NT2/D1 (cell line): ENCODE measurements at regions not wholly inside any gene's neighbourhood (a gene's known extent, or its start where the extent isn't known, plus 50 kb on each side); places are given as distances from the start of the nearest gene placed in this dataset.

Experiments
- DNase-seq: peaks from one replicate; pipeline ENCODE4 v3.0.0-alpha.2; 2011; ENCODE audit warnings: low read depth, low spot score
- H3K27me3 ChIP-seq: 2 replicates; pipeline ENCODE4 v1.6.0; 2011; ENCODE audit warnings: mild to moderate bottlenecking; ENCODE audit not compliant: insufficient read length, insufficient read depth
- H3K36me3 ChIP-seq: 2 replicates; pipeline ENCODE4 v1.6.1; 2011; ENCODE audit warnings: mild to moderate bottlenecking, low read length, mixed read lengths; ENCODE audit not compliant: insufficient read depth, insufficient read length
- H3K4me1 ChIP-seq: 2 replicates; pipeline ENCODE4 v1.5.1; 2011; ENCODE audit not compliant: insufficient read depth, insufficient read length
- H3K4me3 ChIP-seq: 2 replicates; pipeline ENCODE4 v1.5.1; 2011; ENCODE audit warnings: low read depth; ENCODE audit not compliant: insufficient read length
- H3K9ac ChIP-seq: 2 replicates; pipeline ENCODE4 v1.6.0; 2011; ENCODE audit warnings: low read depth; ENCODE audit not compliant: insufficient read length
- H3K9me3 ChIP-seq: 2 replicates; pipeline ENCODE4 v1.5.1; 2011; ENCODE audit warnings: mild to moderate bottlenecking, low read length; ENCODE audit not compliant: insufficient read depth
- SUZ12 ChIP-seq: IDR thresholded peaks from 2 replicates; pipeline ENCODE4 v1.6.1; 2011; ENCODE audit not compliant: insufficient read length, insufficient read depth; ENCODE audit errors: extremely low read depth
- YY1 ChIP-seq: IDR thresholded peaks from 2 replicates; pipeline ENCODE4 v1.6.1; 2011; ENCODE audit not compliant: insufficient read length, insufficient read depth
- ZNF274 ChIP-seq: IDR thresholded peaks from 2 replicates; pipeline ENCODE4 v1.6.1; 2011; ENCODE audit warnings: mild to moderate bottlenecking, low read depth, low read length

GRCh38 chr6:14656078-14656521 is 538.5 kb downstream of the CD83 start:
- Histone ChIP-seq H3K27me3 (no peaks in the 10 kb centered on the region), H3K9ac (no peak overlapping the region), H3K36me3 (no peaks in the 10 kb centered on the region), H3K9me3 (no peaks in the 10 kb centered on the region), H3K4me3 (no peak overlapping the region), H3K4me1 (no peaks in the 10 kb centered on the region)
- TF ChIP-seq YY1 (no peak), ZNF274 (no peak), SUZ12 (no peak)
- no peak for DNase-seq

GRCh38 chr6:14656649-14657048 is 539.1 kb downstream of the CD83 start:
- Histone ChIP-seq H3K27me3 (no peaks in the 10 kb centered on the region), H3K36me3 (no peaks in the 10 kb centered on the region), H3K4me1 (peaks cover 4% of the 10 kb centered on the region), H3K4me3 (no peak overlapping the region), H3K9ac (no peak overlapping the region), H3K9me3 (no peaks in the 10 kb centered on the region)
- DNase-seq = no peak
- no peak for TF ChIP-seq SUZ12
- no peak for TF ChIP-seq YY1
- TF ChIP-seq ZNF274 = no peak

- no peak overlapping the region for H3K9ac ChIP-seq
- H3K4me3 ChIP-seq = no peak overlapping the region
- no peaks in the 10 kb centered on the region for H3K27me3 ChIP-seq
- H3K4me1 ChIP-seq = peaks cover 4% of the 10 kb centered on the region
- TF ChIP-seq ZNF274 = no peak
- TF ChIP-seq YY1 = no peak
- no peak for TF ChIP-seq SUZ12
- no peaks in the 10 kb centered on the region for H3K36me3 ChIP-seq
- DNase-seq = no peak
- no peaks in the 10 kb centered on the region for H3K9me3 ChIP-seq
These were observed 540.5 kb downstream of the CD83 start for GRCh38 chr6:14658030-14658429.

DNA sequence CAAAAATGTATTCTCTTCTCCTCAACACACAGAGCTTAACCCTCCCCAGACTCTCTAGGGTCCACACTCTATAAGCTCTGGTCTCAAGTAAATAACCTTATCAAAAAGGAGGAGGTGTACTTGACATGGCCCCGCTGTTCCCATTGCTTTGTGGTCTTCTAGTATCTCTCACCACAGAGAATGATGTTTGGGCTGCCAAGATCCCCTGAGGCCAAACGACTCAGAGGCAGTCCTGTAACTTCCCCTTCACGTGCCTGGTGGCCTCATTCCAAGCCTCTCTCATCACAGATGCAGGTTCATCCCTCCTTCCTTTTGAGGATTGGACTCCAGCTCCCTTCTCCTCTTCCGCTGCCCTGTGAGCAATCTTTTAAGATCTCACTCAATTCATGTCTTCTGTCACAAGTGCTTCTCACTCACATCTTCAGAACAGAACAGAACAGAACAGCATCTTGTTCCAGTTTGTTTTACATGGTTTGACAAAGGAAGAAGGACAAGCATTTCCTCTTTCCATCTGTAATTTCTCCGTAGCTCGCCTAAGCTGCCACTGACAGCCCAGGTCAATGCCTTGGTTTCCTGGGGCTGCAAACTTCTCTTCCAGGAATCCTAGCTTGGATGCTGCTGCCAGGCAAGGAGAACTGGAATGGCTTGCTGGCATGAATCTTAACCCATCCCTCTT is 541.5 kb downstream of the CD83 start:
- H3K4me1 ChIP-seq = peaks cover 4% of the 10 kb centered on the region
- H3K9ac ChIP-seq = no peak overlapping the region
- no peaks in the 10 kb centered on the region for H3K9me3 ChIP-seq
- no peaks in the 10 kb centered on the region for H3K36me3 ChIP-seq
- no peak for TF ChIP-seq YY1
- TF ChIP-seq SUZ12 = no peak
- no peak for TF ChIP-seq ZNF274
- no peaks in the 10 kb centered on the region for H3K27me3 ChIP-seq
- no peak for DNase-seq
- no peak overlapping the region for H3K4me3 ChIP-seq

DNA sequence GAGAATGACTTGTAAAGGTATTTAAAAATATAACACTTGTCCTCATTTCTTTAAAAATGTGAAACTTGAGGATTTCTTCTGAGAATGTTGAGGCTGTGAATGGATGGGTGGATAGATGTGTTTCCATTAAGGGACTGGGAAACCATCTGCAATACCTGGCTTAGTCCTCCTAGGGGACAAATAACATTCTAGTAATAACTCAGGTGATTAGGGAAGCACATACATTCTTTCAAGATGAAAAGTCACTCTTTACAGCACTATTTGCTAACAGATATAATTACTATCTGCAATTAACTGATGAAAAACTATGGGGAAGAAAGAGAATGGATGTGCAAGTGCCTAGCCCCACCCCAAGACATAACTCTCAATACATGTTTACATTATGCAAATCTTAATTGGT is 542.3 kb downstream of the CD83 start:
- peaks cover 7% of the 10 kb centered on the region for H3K4me1 ChIP-seq
- no peak overlapping the region for H3K9ac ChIP-seq
- no peak for TF ChIP-seq YY1
- no peak for TF ChIP-seq SUZ12
- TF ChIP-seq ZNF274 = no peak
- no peaks in the 10 kb centered on the region for H3K9me3 ChIP-seq
- H3K27me3 ChIP-seq = no peaks in the 10 kb centered on the region
- no peak for DNase-seq
- H3K4me3 ChIP-seq = no peak overlapping the region
- H3K36me3 ChIP-seq = no peaks in the 10 kb centered on the region

DNA sequence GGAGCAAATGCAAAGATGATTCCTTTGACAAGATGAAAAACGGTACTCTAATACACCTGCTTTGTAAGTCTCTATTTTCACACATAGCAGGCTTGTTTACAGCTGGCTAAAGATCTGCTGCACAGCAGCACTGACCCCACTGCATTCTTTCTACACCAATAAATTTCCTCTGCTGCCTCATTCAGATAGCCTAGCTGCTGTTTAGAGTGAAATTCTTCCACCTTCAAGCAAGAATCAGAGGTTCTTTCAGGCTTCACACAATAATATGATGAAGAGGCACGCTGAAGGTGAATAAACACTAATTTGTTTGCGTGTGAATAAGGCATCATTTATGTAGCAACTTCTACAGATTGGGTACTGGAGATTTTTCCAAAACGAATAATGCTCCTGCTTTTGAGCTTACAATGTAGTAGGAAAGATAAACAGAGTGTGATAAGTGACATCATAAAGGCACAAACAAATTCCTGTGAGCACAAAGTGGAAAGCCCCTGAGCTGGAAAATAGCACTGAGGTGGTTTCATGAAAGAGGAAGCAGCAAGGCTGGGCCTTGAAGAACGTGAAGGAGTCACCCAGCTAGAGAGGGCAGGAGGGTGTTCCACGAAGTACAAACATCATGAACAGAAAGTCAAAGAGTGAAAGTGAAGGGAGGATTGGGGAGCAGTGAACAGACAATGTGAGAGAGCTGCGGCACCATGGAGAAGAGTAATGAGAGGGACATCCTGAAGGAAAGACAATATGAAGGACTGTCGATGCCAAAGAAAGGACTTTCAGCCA is 543.4 kb downstream of the CD83 start:
- Histone ChIP-seq H3K4me1 (peaks cover 7% of the 10 kb centered on the region), H3K27me3 (no peaks in the 10 kb centered on the region), H3K4me3 (no peak overlapping the region), H3K36me3 (no peaks in the 10 kb centered on the region), H3K9me3 (no peaks in the 10 kb centered on the region), H3K9ac (peak overlapping the region; percentile 14)
- DNase-seq = no peak
- TF ChIP-seq ZNF274 (no peak), YY1 (no peak), SUZ12 (no peak)

- H3K36me3 ChIP-seq = no peaks in the 10 kb centered on the region
- no peak overlapping the region for H3K9ac ChIP-seq
- H3K27me3 ChIP-seq = no peaks in the 10 kb centered on the region
- no peak overlapping the region for H3K4me3 ChIP-seq
- peaks cover 7% of the 10 kb centered on the region for H3K4me1 ChIP-seq
- TF ChIP-seq YY1 (no peak), ZNF274 (no peak), SUZ12 (no peak)
- DNase-seq = no peak
- H3K9me3 ChIP-seq = no peaks in the 10 kb centered on the region
These were observed 544.1 kb downstream of the CD83 start for GRCh38 chr6:14661691-14662090.
